ENCODE measurements at regions not wholly inside any gene's neighbourhood (a gene's known extent, or its start where the extent isn't known, plus 50 kb on each side); places are given as distances from the start of the nearest gene placed in this dataset.

DNA sequence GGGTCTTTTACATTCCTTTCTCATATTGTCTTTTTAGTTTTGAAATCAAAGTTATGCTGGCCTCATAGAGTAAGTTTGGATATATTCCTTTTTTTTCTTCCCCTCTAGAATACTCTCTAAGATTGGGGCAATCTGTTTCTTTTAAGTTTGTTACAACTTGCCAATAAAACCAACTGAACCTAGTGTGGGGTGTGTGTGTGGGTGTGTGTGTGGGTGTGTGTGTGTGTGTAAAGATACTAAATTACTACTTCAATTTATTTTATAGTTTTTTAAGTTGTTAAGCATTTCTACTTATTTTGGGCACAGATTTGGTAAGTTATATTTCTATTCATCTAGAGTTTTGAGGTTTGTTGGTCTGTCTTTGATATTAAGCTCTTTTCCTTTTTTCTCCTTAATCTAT, 198.2 kb upstream of the TMC3 start:
- Histone ChIP-seq H3K79me2 (ENCODE audit: insufficient read depth, low read length) (no peaks in the 10 kb centered on the region), H2AFZ (ENCODE audit: low read length) (no peak overlapping the region), H3K4ac (ENCODE audit: low read depth, low read length) (no peak overlapping the region), H3K79me1 (ENCODE audit: insufficient read depth, low read depth, low read length, poor library complexity, severe bottlenecking) (no peaks in the 10 kb centered on the region), H2BK5ac (ENCODE audit: insufficient read length, low read length) (no peak overlapping the region), H3K18ac (ENCODE audit: insufficient read length, low read depth, low read length) (no peak overlapping the region), H3K9me3 (ENCODE audit: control insufficient read depth, low read depth, low read length) (no peaks in the 10 kb centered on the region), H3K9ac (ENCODE audit: extremely low read depth, insufficient read length, low read length) (no peak overlapping the region), H3K23ac (ENCODE audit: insufficient read length, low read depth, low read length) (no peak overlapping the region), H3K4me1 (ENCODE audit: insufficient read depth, low read length) (no peaks in the 10 kb centered on the region), H3K27ac (ENCODE audit: insufficient read length, low read depth, low read length) (no peak overlapping the region), H4K5ac (ENCODE audit: insufficient read length, low read depth, low read length) (no peak overlapping the region), H4K8ac (replicated peaks; ENCODE audit: insufficient read length, low read depth, low read length) (no peak overlapping the region), H3K14ac (ENCODE audit: insufficient read depth, low read length) (no peak overlapping the region), H4K91ac (ENCODE audit: insufficient read length, low read depth, low read length) (no peak overlapping the region), H2AK5ac (ENCODE audit: insufficient read length, low read length) (no peak overlapping the region), H2BK15ac (ENCODE audit: low read depth, low read length) (no peak overlapping the region), H2BK20ac (ENCODE audit: low read depth, low read length, poor library complexity, severe bottlenecking) (no peak overlapping the region), H3K23me2 (ENCODE audit: insufficient read length, low read depth, low read length, poor library complexity, severe bottlenecking) (no peaks in the 10 kb centered on the region), H2BK120ac (ENCODE audit: low read depth, low read length, poor library complexity, severe bottlenecking) (no peak overlapping the region), H2BK12ac (ENCODE audit: insufficient read length, low read depth, low read length) (no peak overlapping the region), H3T11ph (ENCODE audit: low read length) (no peak overlapping the region), H3K27me3 (ENCODE audit: insufficient read depth, low read length) (no peaks in the 10 kb centered on the region), H3K56ac (ENCODE audit: insufficient read length, low read depth, low read length) (no peak overlapping the region), H3K4me2 (ENCODE audit: insufficient read depth, insufficient read length, low read length) (no peak overlapping the region), H4K20me1 (ENCODE audit: control insufficient read depth, insufficient read depth, insufficient read length) (no peaks in the 10 kb centered on the region)
- peaks cover 8 to 10% of the 10 kb centered on the region in 2 experiments for H3K4me1 Mint-ChIP-seq
- no peaks in the 10 kb centered on the region for H3K36me3 Mint-ChIP-seq (ENCODE audit: insufficient read depth in 1 of 3, low read depth in 3 of 3)
- no peak for DNase-seq
- H3K27ac Mint-ChIP-seq, result no peak overlapping the region
- no peaks in the 10 kb centered on the region for H3K9me3 Mint-ChIP-seq
- TF ChIP-seq, protein P1, sequence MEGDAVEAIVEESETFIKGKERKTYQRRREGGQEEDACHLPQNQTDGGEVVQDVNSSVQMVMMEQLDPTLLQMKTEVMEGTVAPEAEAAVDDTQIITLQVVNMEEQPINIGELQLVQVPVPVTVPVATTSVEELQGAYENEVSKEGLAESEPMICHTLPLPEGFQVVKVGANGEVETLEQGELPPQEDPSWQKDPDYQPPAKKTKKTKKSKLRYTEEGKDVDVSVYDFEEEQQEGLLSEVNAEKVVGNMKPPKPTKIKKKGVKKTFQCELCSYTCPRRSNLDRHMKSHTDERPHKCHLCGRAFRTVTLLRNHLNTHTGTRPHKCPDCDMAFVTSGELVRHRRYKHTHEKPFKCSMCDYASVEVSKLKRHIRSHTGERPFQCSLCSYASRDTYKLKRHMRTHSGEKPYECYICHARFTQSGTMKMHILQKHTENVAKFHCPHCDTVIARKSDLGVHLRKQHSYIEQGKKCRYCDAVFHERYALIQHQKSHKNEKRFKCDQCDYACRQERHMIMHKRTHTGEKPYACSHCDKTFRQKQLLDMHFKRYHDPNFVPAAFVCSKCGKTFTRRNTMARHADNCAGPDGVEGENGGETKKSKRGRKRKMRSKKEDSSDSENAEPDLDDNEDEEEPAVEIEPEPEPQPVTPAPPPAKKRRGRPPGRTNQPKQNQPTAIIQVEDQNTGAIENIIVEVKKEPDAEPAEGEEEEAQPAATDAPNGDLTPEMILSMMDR (conservative IDR thresholded peaks at IDR 0.05), result no peak
- no peak overlapping the region for H3K4me3 Mint-ChIP-seq
- H3K27me3 Mint-ChIP-seq (ENCODE audit: low read depth), result peaks cover 3% of the 10 kb centered on the region

Measured in H9 (cell line).